DOHH2 (cell line): ENCODE measurements at regions not wholly inside any gene's neighbourhood (a gene's known extent, or its start where the extent isn't known, plus 50 kb on each side); places are given as distances from the start of the nearest gene placed in this dataset.

ENCODE experiments used
- CTCF ChIP-seq: fragments of 200-600 bp; sonication (generic); IDR thresholded peaks from one replicate; pipeline ENCODE4 v1.5.1; 2014; ENCODE audit warnings: antibody characterized with exemption, mild to moderate bottlenecking, low read depth, low read length; ENCODE audit not compliant: poor library complexity, severe bottlenecking
- EZH2phosphoT487 ChIP-seq: fragments of 200-600 bp; sonication (generic); IDR thresholded peaks from 2 replicates; pipeline ENCODE4 v1.6.1; 2017; ENCODE audit warnings: borderline replicate concordance, mild to moderate bottlenecking, antibody characterized with exemption, low read length, moderate library complexity, mixed read lengths

GRCh38 chr10:2837674-2838073 is 229.7 kb upstream of the PFKP start:
- TF ChIP-seq CTCF (no peak), EZH2phosphoT487 (no peak)
